Hematopoietic multipotent progenitor cell treated with erythropoietin and hydrocortisone succinate and interleukin-3 and kit ligand, for 8 days (in vitro differentiated cells): ENCODE measurements at regions not wholly inside any gene's neighbourhood (a gene's known extent, or its start where the extent isn't known, plus 50 kb on each side); places are given as distances from the start of the nearest gene placed in this dataset.
"Not testable (repeated sequence)": the region's sequence is repeated elsewhere in the genome, so short reads cannot be mapped to it uniquely, and the experiment has no call there.

Experiments used
- DNase-seq: peaks from one replicate; pipeline ENCODE4 v3.0.0-alpha.2; 2015

- no peak for DNase-seq
Measured at GRCh38 chr3:162699291-162699690, 1202.7 kb downstream of the OTOL1 start.

- DNase-seq: no peak
Measured at GRCh38 chr3:162701211-162701610, 1204.6 kb downstream of the OTOL1 start.

GRCh38 chr3:162702768-162703385, 1206.3 kb downstream of the OTOL1 start:
- DNase-seq: no peak

- DNase-seq: no peak
Measured at GRCh38 chr3:162704238-162704637, 1207.6 kb downstream of the OTOL1 start.

- DNase-seq: no peak
Measured at GRCh38 chr3:162704799-162705385, 1208.3 kb downstream of the OTOL1 start.

GRCh38 chr3:162708394-162708793, 1211.8 kb downstream of the OTOL1 start:
- DNase-seq: not testable (repeated sequence)

- DNase-seq: not testable (repeated sequence)
Measured at GRCh38 chr3:162708942-162709706, 1212.5 kb downstream of the OTOL1 start.

GRCh38 chr3:162710332-162711112, 1213.9 kb downstream of the OTOL1 start:
- no peak for DNase-seq

- not testable (repeated sequence) for DNase-seq
Measured at GRCh38 chr3:162717074-162717473, 1220.5 kb downstream of the OTOL1 start.

GRCh38 chr3:162718697-162719096, 1222.1 kb downstream of the OTOL1 start:
- no peak for DNase-seq

GRCh38 chr3:162719684-162720341, 1223.2 kb downstream of the OTOL1 start:
- DNase-seq: no peak

GRCh38 chr3:162721736-162722135, 1225.1 kb downstream of the OTOL1 start:
- DNase-seq: no peak

GRCh38 chr3:162722337-162722736, 1225.7 kb downstream of the OTOL1 start:
- DNase-seq: no peak

GRCh38 chr3:162722796-162723195, 1226.2 kb downstream of the OTOL1 start:
- not testable (repeated sequence) for DNase-seq

- DNase-seq: no peak
Measured at GRCh38 chr3:162729686-162730085, 1233.1 kb downstream of the OTOL1 start.

- not testable (repeated sequence) for DNase-seq
Measured at GRCh38 chr3:162731961-162732360, 1235.4 kb downstream of the OTOL1 start.

- DNase-seq: no peak
Measured at GRCh38 chr3:162738784-162739183, 1242.2 kb downstream of the OTOL1 start.

GRCh38 chr3:162740941-162741596, 1244.5 kb downstream of the OTOL1 start:
- no peak for DNase-seq

GRCh38 chr3:162742159-162742717, 1245.6 kb downstream of the OTOL1 start:
- DNase-seq: no peak

- no peak for DNase-seq
Measured at GRCh38 chr3:162743091-162743490, 1246.5 kb downstream of the OTOL1 start.

- DNase-seq: no peak
Measured at GRCh38 chr3:162760789-162761188, 1264.2 kb downstream of the OTOL1 start.
